DMS53 treated with DMSO at 0.1 percent for 48 hours (cell line): ENCODE measurements at regions not wholly inside any gene's neighbourhood (a gene's known extent, or its start where the extent isn't known, plus 50 kb on each side); places are given as distances from the start of the nearest gene placed in this dataset.
"Not testable (repeated sequence)": the region's sequence is repeated elsewhere in the genome, so short reads cannot be mapped to it uniquely, and the experiment has no call there.

Experiments used
- DNase-seq: peaks from one replicate; lab custom pipeline; 2025; ENCODE audit not compliant: unreplicated experiment; lab: John Stamatoyannopoulos, UW

DNA sequence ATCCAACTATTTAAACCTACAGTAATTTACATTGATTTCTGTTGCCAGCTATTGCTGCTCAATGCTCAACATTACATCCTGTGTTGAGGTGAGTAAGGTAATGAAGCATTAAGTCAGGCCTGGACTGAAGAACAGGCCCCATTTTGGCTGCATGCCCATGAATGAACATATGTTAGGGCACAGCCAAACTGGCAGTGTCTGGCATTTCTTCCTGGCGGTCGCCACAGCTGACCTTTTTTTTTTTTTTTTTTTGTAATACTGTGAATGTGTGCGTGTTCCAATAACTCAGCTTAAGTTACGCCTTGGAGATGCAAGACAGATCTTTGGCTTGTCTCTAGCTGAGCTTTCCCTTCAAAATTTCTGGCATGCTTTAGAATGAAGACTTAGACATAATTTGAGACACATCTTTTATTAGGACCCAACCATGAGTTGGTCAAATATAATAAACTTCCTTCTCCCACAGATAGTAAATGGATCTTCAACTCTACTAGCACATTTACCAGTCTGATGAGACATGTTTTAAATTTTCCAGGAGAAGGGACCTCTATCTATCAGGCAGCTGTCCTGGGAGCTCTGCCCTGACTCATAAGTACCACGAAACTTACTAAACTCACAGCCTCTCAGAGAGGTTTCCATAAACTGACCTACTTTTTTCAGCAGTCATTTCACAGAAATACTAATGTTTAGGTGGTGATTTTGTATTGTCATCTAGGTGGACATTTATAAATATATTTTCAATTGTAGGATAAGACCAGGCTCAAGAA lies 341.1 kb upstream of the RUNX1 start:
- DNase-seq = no peak

DNA sequence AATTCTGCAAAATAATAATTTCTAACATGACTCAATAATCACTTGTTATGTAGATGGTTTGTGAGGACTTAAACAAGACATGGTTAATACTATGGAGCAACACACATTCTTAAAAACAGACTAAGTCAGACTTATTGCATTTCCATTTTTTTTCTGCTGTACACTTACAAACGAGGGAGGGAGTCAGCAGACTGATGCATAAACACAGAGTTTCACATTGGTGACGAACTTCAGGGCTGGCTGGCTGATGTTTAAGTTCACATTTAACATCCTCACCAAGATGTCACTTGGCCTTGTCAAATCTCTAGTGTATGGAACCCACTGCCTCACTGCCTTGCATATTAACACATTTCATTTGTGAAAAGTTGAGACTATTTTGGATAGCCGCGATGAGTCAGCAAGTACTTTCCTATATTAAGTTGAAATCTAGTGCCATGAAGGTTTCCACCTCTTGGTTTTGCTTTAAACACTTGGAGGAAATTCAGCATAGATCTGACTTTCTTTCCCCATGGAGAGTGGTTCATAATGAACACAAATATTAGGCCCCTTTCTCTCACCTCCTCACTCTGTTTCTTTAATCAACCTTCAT lies 337.5 kb upstream of the RUNX1 start:
- no peak for DNase-seq

DNA sequence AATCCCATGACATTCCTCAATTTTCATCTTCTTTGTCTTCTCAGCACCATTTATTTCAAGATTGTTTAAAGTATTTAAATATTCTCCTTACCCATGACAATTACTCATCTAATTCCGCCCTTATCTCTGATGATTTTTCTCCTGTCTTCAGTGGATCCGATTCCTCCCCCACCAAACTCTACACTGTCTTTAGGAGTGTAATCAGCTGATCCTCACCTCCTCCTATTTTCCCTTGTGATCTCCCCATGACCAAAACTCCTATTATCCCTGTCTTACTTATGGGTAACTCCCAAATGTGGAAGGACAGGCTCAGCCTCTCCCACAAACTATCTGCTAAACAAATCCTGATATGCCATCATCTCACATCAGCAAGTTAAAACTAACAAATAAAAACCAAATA lies 335.3 kb upstream of the RUNX1 start:
- DNase-seq = no peak

DNA sequence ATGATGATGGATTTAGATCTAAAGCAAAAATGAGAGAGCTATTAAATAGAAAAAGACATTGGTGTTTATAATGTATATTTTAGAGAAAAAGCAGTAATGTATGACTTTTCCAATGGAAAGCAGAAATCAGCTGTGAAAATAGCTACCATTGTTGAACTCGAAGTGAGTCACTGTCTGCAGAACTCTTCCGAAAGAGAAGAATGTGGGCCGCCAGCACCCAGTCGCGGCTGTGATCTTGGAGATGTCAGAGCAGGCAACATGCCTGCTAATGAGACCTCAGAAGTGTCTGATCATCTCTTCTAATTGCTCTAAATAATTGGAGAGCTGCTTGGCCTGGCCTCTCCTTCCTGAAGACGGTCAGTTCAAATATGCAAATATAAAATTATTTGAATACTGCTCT lies 333.6 kb upstream of the RUNX1 start:
- DNase-seq = no peak

DNA sequence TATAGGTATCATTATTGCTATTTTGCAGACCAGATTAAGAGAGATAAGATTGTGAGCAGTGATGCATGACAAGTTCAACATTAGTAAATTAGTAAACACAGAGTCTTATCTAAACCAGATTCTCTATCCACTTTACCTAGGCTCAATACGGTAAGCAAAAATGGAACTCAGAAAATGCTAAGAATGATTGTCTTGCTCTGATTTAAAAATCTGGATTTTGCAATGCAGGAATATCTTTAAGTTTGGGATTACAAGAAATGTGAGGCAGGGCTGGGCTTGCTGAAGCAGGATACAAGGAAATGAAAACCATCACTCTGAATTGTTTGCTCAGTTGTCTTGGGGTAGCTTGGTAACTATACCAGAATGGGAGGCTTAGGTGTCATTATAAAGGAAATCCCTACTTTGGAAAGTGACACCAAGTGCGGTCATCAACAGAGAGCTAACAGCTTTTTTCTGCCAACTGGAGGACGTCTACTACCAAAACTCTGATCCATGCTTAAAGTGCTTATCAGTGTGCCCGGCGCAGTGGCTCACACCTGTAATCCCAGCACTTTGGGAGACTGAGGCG lies 332.7 kb upstream of the RUNX1 start:
- peak; percentile 50 for DNase-seq

DNA sequence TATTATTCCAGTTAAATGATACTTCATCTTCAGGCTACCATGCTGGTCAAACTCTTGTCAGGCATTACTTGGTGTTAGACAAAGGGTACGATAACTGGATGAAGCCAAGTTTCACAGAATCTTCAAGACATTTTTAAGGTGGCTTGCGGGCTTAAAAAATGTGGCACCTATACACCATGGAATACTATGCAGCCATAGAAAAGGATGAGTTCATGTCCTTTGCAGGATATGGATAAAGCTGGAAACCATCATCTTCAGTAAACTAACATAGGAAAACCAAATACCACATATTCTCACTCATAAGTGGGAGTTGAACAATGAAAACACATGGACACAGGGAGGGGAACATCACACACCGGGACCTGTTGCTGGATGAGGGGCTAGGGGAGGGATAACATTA lies 331.2 kb upstream of the RUNX1 start:
- not testable (repeated sequence) for DNase-seq

DNA sequence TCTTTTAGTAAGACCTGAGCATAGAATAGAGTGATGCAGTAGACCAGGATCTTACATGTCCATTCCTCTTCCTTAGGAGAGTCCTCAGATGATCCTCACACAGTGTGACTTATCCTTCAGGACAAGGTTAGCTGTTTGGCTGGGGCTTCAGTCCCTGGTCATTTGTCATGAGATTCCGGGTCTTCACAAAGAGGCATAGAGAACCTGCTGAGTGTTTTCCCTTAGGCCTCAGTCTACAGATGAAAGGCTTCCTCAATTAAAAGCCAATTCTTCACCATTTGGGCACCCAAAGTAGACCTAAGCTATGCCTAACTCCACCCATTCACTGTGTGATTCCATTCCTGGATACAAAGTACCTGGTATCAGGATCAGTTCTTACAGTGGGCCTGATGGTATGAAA lies 329.8 kb upstream of the RUNX1 start:
- DNase-seq = no peak

DNA sequence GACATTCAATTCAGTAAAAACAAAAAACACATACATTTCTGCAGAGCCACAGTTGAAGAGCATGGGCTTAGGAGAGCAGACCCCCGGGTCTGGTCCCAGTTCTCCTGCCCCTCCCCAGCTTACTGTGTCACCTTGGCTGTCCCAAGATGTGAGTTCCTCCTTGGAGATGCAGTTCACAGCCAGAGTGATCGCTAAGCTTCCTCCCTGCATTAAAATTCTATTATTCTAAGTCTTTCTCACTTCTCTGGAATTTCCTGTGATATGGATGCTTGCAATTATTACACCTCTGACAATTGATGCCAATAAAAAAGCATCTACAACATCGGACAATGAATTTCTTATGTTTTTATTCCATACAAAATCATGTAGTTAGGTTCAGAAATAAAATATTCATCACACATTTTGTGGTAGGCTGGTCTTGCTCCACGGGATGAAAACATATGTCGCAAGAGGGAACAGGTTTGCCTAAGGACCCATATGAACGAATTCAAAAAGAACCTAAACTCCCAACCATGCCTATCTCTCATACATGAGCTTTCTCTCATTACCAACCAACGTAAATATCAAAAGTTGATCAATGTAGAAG lies 328.5 kb upstream of the RUNX1 start:
- no peak for DNase-seq

DNA sequence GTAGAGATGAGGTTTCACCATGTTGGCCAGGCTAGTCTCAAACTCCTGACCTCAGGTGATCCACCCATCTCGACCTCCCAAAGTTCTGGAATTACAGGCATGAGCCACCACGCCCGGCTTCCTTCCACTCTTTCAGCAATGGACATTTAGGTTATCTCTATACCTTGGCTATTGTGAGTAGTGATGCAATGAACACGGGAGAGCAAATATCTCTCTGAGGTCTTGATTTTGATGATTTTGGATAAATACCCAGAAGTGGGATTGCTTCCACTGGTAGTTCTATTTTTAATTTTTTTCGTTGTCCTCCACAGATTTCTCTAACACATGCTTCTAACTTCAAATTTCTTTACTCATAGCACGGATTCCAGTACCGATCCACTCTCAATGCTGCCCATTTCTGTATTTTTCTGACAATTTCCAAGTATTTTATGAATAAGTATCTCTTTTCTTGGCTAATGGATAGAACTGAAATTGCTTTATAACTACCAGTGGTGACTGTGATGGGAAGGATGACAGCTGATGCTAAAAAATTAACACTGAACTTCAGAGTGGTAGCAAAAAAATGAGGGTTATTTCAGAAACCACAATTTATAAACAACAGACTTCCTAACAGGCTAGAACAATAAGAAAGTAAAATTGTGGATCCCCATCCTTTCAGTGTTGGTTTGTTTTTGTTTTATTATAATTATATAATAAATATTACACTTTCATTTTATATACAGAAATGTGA lies 327.5 kb upstream of the RUNX1 start:
- DNase-seq = no peak

DNA sequence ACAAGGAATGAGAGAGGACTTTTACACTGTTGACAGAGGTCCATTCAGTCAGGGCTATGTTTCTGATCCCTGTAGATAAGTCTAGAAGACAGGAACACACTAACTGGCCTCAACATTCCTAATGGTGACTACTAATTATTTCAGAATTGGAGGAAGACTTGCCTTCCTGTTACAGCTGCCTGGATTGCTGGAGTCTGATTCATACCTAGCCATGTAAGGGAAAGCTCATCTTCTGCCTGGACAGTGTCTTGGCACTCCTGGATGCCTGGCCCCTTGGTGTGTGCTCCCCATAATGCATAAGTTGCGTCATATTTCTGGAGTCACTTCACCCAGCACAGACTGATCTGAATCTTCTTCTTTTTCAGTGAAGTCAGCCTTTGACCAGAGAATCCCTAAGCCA lies 326.0 kb upstream of the RUNX1 start:
- no peak for DNase-seq

DNA sequence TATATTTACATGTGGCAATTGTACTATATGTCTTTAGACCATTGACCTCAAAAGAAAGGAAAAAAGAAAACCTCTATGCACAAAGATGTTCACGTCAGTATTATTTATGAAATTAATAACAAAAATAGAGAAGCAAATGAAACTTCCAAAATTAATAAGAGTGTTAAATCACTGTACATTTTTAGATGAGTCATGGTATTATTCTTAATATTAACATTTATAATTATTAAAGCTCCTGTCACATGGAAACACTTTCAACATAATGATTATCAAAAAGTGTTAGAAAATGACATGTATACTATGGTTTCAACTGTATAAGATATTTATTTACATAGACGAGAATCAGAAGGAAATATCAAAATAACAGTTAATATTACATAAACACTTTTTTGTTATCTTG lies 324.9 kb upstream of the RUNX1 start:
- no peak for DNase-seq

DNA sequence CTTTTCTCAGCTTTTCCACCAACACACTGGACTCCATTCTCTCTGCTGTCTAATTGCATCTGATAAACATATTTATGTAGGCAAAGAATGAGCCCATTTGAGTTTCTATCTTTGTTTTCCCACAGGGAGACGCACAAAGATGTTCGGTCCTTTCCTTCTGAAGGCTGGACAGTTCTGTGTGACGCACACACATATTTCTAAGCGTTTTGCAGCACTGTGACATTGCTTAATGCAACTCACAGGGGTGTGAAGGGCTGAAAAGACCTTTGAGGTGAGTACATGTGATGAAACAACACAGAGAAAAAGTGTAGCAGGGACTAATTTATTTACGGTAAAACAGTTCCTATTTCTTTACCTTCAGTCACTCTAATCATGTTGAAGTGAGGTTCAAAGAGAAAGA lies 323.1 kb upstream of the RUNX1 start:
- no peak for DNase-seq

DNA sequence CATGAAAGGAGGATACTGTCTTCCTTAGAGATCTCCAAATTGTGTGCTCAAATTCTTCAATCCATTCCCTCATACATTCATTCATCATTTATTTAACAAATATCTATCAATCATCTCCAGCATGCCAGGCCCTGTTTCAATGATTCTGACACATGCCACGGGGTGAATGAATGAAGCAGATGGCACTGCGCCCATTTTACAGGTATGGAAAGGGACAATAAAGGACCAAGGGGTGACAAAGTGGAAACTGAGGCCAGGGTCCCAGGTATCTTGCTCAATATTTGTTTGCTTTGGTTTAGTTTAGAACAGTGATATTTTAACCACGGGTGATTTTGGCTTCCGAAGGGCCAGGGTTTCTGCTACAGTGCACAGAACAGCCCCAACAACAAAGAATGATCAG lies 321.6 kb upstream of the RUNX1 start:
- no peak for DNase-seq

DNA sequence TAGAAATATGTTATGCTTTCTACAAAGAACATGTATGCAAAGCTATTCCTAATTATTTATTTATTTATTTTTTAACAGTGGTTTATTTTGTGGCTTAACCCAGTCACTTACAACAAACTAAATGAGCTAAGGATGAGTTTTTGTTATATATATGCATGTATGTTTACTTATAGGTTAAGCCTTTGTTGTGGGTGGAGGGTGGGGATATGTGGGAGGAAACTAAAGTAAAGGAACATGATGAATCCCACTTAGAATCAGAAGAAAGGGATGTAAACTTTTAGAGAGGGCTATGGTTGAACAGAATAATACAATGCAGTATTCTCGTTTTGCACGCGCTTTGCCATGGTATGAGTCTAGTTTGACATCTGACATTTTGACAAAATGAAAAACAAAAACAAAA lies 321.0 kb upstream of the RUNX1 start:
- no peak for DNase-seq

DNA sequence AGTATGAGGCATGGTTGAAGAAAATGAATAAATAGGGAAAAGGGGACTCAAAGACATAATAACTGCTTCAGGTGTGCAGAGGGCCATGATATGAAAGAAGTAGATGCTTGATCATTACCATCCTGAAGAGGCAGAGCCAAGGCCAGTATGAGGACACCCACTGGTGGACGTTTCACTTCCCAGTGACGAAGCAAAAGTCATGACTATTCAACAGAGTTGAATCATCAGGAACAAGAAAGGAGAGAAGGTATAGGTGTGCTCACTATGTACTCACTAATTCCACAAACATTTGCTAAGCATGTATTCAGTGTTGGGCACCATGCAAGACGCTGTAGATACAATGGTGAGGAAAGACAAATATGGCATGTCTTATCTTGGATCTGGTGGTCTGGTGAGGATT lies 319.2 kb upstream of the RUNX1 start:
- DNase-seq = no peak

DNA sequence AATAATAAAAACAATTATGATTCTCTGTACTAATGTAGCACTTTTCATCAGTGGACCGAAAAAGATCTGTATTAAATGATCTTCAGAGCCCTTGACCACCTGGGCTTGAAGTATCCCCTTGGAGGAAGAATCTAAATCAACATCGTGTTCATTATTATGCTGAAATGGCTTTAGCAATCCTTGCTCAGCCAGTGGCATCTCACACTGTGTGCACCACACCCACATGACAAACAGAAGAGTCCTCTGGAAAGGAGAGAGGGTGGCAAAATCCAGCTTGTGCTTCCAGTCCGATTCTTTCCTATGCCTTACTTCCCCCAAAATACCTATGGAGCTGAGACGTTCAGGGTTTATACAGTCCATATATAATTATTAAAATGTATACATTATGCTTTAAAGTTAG lies 318.5 kb upstream of the RUNX1 start:
- no peak for DNase-seq

DNA sequence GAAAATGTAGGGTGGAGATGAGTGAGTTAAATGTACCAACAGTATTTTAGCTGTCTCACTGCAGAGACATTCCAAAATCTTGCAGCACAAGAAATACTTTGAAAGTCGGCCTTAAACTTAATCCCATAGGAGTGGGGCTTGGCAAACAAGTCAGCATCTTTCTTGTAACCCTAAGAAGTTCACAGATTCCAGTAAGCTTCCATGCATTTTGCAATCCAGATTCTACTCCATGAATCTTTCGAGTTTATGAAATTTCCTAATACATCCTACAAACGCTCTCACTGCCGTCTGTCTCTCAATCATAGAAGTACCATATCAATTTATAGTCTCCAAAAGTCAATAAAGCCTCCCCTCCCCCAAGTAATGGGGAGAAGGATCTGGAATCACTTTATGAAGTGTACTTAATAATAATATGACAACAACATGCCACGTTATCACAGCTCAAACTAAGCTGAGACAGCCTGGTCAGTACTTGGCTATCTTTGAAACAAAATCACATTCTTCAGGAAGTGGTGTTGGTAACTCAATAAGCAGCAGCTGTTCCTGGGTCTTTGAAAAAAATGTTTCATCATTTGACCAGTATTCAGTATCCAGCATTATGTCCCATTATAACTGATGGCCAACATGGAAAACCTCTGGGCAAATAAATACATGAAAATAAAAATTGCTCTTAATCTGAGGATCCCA lies 317.4 kb upstream of the RUNX1 start:
- DNase-seq = no peak

DNA sequence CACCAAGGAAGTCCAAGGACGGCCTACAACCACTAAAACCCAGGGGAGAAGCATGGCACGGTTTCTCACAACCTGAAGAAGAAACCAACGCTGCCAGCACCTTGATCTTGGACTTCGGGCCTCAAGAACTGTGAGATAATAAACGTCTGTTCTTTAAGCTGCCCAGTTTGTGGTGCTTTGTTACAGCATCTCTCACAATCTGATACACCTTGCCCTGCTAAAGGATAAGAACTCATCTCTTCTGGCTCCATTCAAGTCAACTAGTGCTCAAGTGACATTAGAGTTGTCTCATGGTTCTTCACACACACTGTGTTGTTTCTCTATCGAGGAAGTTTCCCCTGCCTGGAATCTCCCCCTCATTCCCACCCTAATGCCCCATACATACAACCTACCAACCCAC lies 314.4 kb upstream of the RUNX1 start:
- no peak for DNase-seq

DNA sequence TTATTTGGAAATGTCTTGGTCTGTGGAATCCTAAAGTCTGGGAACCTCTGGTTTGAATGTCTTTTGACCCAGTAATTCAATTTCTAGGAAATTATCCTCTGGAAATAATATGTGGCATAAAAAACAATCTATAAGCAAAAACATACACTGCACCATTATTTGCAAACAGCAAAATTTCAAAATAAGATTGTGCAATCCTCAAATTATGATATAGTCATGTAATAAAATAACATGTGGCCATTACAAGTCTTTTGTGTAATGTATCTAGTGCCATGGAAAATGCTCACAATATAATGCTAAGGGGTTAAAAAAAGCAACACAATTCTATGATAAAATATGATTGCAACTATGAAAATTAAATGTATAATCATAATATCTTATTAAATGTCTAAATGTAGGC lies 312.9 kb upstream of the RUNX1 start:
- no peak for DNase-seq

DNA sequence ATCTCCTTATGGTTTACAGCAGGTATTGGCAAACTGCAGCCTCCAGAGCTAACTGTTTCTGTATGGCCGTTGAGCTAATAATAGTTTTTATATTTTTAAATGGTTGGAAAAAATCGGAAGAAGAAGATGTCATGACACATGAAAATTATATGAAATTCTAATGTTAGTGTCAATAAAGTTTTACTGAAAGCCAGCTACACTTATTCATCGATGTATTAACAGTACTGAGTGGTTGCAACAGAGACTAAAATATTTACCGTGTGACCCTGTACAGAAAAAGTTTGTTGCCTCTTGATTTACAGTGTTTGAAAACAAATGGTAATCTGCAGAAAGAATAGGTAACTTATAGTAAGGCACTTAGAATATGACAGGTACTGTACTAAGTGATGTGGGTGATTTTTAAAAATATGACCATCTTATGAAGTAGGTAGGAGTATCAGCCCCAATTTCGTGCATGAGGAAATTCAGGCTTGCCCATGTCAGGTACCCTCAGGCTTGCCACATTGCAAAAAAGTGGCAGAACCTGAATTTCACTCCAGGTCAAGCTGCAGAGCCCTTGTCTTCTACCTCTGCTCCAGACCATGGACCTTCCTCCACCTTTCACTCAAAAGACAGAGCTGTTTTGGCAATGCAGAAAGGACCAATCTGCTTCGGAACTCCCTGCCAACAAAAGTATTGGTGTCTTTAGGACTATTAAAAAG lies 311.9 kb upstream of the RUNX1 start:
- DNase-seq = no peak

DNA sequence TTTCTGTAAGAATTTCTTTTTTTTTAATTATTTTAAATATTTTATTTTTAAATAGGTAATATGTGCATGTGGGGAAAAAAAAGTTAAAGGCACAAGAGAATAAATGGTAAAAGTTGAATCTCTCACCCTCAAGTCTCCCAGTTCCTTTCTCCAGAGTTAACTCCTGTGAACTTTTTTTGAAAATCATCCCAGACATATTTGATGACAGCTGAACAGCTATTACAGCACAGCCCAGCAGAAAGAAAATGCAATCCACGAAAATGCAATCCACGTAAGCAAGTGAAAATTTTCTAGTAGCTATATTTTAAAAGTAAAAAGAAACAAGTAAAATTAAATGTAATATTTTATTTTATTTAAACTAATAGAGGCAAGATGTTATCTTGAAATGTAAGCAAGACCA lies 310.0 kb upstream of the RUNX1 start:
- no peak for DNase-seq
